Right lobe of liver (tissue), 6 donors: ENCODE measurements at regions not wholly inside any gene's neighbourhood (a gene's known extent, or its start where the extent isn't known, plus 50 kb on each side); places are given as distances from the start of the nearest gene placed in this dataset.
A peak's percentile ranks its signal among the peaks of the same experiment; 100 is the strongest.

Experiments used
- ATAC-seq, 4 donors: fragments of 200-7000 bp; cut with Tn5 transposase; one replicate each; pipeline ENCODE4 v1.9.1; 2020; ENCODE audit warnings: mild to moderate bottlenecking in 4 of 4, moderate library complexity in 4 of 4
- DNase-seq, 3 donors: peaks; one replicate each; pipeline ENCODE4 v3.0.0-alpha.2; 2020
- H3K27ac ChIP-seq, 3 donors: fragments of 200-600 bp; one replicate each; pipeline ENCODE4 v1.8.0; 2022
- H3K27me3 ChIP-seq, 2 donors: fragments of 200-600 bp; one replicate each; pipeline ENCODE4 v1.8.0; 2022
- H3K36me3 ChIP-seq, 4 donors: fragments of 200-600 bp; sonication (generic) in 1 of 4; one replicate each; pipeline versions ENCODE4 v1.5.1 to v1.8.0; 2017 to 2022; ENCODE audit warnings: control low read depth in 1 of 4
- H3K4me1 ChIP-seq, 4 donors: fragments of 200-600 bp; sonication (generic) in 1 of 4; one replicate each; pipeline versions ENCODE4 v1.5.1 to v1.8.0; 2017 to 2022; ENCODE audit warnings: control low read depth in 1 of 4
- H3K4me3 ChIP-seq, 3 donors: fragments of 200-600 bp; one replicate each; pipeline ENCODE4 v1.8.0; 2022
- H3K9me3 ChIP-seq, 4 donors: fragments of 200-600 bp; sonication (generic) in 1 of 4; one replicate each; pipeline versions ENCODE4 v1.5.1 to v1.8.0; 2017 to 2022; ENCODE audit warnings: control low read depth in 1 of 4
- POLR2A ChIP-seq: fragments of 450-650 bp; IDR thresholded peaks from one replicate; pipeline ENCODE4 v1.6.1; 2017; ENCODE audit warnings: antibody characterized with exemption, mild to moderate bottlenecking
- WGBS: methylation state at CpG from one replicate; pipeline ENCODE4 v1.1.6; 2018; ENCODE audit warnings: low coverage, low lambda C conversion rate; ENCODE audit not compliant: insufficient coverage; ENCODE audit errors: missing lambda C conversion rate; 5-methylcytosine and 5-hydroxymethylcytosine counted together
- intact Hi-C, 2 donors: fragments of 100-400 bp; cut with DNase I; formaldehyde crosslinking; loops; one replicate each; pipeline versions ENCODE4 v1.11.2 to v1.14.1; 2022
- TF ChIP-seq, protein P1 (sequence below), 4 donors: fragments of 200-600 bp in 3 of 4; fragments of 450-650 bp in 1 of 4; IDR thresholded peaks; one replicate each; pipeline versions ENCODE4 v1.5.1 to v1.8.0; 2016 to 2022; ENCODE audit warnings: antibody characterized with exemption in 4 of 4, mild to moderate bottlenecking in 2 of 4
- donor health status: DM: no; HTN: yes; CAD: no.
- donor health status: DM: no; HTN: no; CAD: no.
- donor health status: DM: no; HTN: no; CAD: no.
- donor health status: DM: no; HTN: yes; CAD: no.
- donor health status: DM: no; HTN: yes; CAD: no.

GRCh38 chr11:115848080-115848479 is 343.9 kb upstream of the CADM1 start:
- Histone ChIP-seq H3K4me1 (no peaks in the 10 kb centered on the region), H3K27ac (no peak overlapping the region), H3K9me3 (no peaks in the 10 kb centered on the region), H3K27me3 (no peaks in the 10 kb centered on the region), H3K36me3 (no peaks in the 10 kb centered on the region), H3K4me3 (no peak overlapping the region)
- intact Hi-C loops, result no loop called here
- 0% methylated on average over 1 of the region's 1 CpG for whole genome bisulfite sequencing
- DNase-seq (no peak), ATAC-seq (peak; percentile 14 to 73 (median 52))
- TF ChIP-seq, protein P1, sequence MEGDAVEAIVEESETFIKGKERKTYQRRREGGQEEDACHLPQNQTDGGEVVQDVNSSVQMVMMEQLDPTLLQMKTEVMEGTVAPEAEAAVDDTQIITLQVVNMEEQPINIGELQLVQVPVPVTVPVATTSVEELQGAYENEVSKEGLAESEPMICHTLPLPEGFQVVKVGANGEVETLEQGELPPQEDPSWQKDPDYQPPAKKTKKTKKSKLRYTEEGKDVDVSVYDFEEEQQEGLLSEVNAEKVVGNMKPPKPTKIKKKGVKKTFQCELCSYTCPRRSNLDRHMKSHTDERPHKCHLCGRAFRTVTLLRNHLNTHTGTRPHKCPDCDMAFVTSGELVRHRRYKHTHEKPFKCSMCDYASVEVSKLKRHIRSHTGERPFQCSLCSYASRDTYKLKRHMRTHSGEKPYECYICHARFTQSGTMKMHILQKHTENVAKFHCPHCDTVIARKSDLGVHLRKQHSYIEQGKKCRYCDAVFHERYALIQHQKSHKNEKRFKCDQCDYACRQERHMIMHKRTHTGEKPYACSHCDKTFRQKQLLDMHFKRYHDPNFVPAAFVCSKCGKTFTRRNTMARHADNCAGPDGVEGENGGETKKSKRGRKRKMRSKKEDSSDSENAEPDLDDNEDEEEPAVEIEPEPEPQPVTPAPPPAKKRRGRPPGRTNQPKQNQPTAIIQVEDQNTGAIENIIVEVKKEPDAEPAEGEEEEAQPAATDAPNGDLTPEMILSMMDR (IDR thresholded peaks at IDR 0.05), result no peak
- no peak for TF ChIP-seq POLR2A

DNA sequence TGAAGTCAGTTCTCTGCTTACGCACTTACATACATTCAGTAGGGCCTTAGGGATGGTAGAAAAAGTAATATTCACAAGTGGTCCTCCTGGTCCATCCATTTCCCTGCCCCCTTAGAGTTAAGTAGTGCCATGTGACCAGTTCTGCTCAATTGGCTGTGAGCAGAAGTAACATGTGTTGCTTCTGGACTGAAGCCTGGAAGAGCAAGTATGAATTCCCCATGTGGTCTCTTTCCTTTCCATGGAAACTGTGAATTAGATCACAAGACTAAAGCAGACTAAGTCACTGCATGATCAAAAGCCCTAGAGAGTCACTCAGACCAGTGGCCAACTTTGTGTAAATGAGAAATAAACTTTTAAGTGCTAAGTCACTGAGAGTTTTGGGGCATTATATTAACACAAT is 341.7 kb upstream of the CADM1 start:
- no peak overlapping the region for H3K4me3 ChIP-seq
- no peak overlapping the region for H3K27ac ChIP-seq
- TF ChIP-seq POLR2A, result no peak
- TF ChIP-seq, protein P1 (IDR thresholded peaks at IDR 0.05), result no peak
- no CpG with 5 or more reads among the region's 1 CpG for WGBS
- no peaks in the 10 kb centered on the region for H3K9me3 ChIP-seq
- H3K36me3 ChIP-seq, result no peaks in the 10 kb centered on the region
- no peaks in the 10 kb centered on the region for H3K27me3 ChIP-seq
- DNase-seq, result no peak
- H3K4me1 ChIP-seq, result no peaks in the 10 kb centered on the region
- ATAC-seq, result no peak
- intact Hi-C loops, result no loop called here

GRCh38 chr11:115843685-115844084 is 339.5 kb upstream of the CADM1 start:
- intact Hi-C loops, result no loop called here
- no peak for DNase-seq
- Histone ChIP-seq H3K27ac (no peak overlapping the region), H3K9me3 (no peaks in the 10 kb centered on the region), H3K36me3 (no peaks in the 10 kb centered on the region), H3K4me3 (no peak overlapping the region), H3K4me1 (no peaks in the 10 kb centered on the region), H3K27me3 (no peaks in the 10 kb centered on the region)
- TF ChIP-seq POLR2A, result no peak
- TF ChIP-seq, protein P1 (IDR thresholded peaks at IDR 0.05), result no peak
- ATAC-seq, result no peak
- WGBS, result 45% methylated on average over 3 of the region's 3 CpGs

- 44% methylated on average over 1 of the region's 1 CpG for WGBS
- H3K4me1 ChIP-seq, result no peaks in the 10 kb centered on the region
- H3K4me3 ChIP-seq, result no peak overlapping the region
- H3K9me3 ChIP-seq, result no peaks in the 10 kb centered on the region
- no peaks in the 10 kb centered on the region for H3K36me3 ChIP-seq
- no peak for ATAC-seq
- intact Hi-C loops, result no loop called here
- TF ChIP-seq, protein P1 (IDR thresholded peaks at IDR 0.05), result no peak
- no peak for TF ChIP-seq POLR2A
- H3K27ac ChIP-seq, result no peak overlapping the region
- H3K27me3 ChIP-seq, result no peaks in the 10 kb centered on the region
- no peak for DNase-seq
Measured at GRCh38 chr11:115843111-115843510, 338.9 kb upstream of the CADM1 start.

DNA sequence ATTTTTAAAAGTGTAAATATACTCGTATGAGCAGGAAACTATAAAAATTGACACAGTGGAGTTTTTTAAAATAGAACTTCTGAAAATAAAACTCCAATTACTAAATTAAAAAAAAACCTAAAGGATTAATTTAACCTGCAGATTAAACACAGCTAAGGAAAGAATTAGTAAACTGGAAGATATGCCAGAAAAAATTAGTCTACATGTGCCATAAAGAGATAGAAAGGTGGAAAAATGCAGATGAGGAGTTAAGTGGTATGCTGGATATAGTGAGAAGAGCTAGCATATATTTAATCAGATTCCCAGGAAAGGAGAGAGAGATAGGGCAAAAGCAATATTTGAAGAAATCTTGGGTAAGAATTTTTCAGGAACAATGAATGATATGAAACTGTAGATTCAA is 315.8 kb upstream of the CADM1 start:
- ATAC-seq, result no peak
- Histone ChIP-seq H3K9me3 (no peaks in the 10 kb centered on the region), H3K4me1 (no peaks in the 10 kb centered on the region), H3K4me3 (no peak overlapping the region), H3K36me3 (no peaks in the 10 kb centered on the region), H3K27me3 (no peaks in the 10 kb centered on the region), H3K27ac (no peak overlapping the region)
- WGBS, result 67% methylated on average over 1 of the region's 1 CpG
- intact Hi-C loops, result no loop called here
- no peak for DNase-seq
- no peak for TF ChIP-seq POLR2A
- TF ChIP-seq, protein P1 (IDR thresholded peaks at IDR 0.05), result no peak
